C4-2B (cell line): ENCODE measurements at regions not wholly inside any gene's neighbourhood (a gene's known extent, or its start where the extent isn't known, plus 50 kb on each side); places are given as distances from the start of the nearest gene placed in this dataset.

Experiments
- CTCF ChIP-seq: fragments of 450-650 bp; conservative IDR thresholded peaks from 2 replicates; pipeline ENCODE4 v1.5.1; 2017; ENCODE audit warnings: mild to moderate bottlenecking
- ZFX ChIP-seq: fragments of 450-650 bp; IDR thresholded peaks from 2 replicates; pipeline ENCODE4 v1.6.1; 2017

- TF ChIP-seq CTCF (no peak), ZFX (no peak)
Observed at GRCh38 chr18:39396168-39396567, 1830.6 kb upstream of the CELF4 start.
